8988T (cell line): ENCODE measurements at regions not wholly inside any gene's neighbourhood (a gene's known extent, or its start where the extent isn't known, plus 50 kb on each side); places are given as distances from the start of the nearest gene placed in this dataset.

ENCODE experiments used
- DNase-seq: peaks from one replicate; pipeline ENCODE4 v3.0.0; 2011

- no peak for DNase-seq
These were observed 253.0 kb upstream of the IRX2 start for GRCh38 chr5:3004361-3005080.

GRCh38 chr5:3002230-3002629 lies 250.8 kb upstream of the IRX2 start:
- DNase-seq = no peak

- DNase-seq = no peak
These were observed 249.2 kb upstream of the IRX2 start for GRCh38 chr5:3000631-3001030.

GRCh38 chr5:2999926-3000325 lies 248.4 kb upstream of the IRX2 start:
- DNase-seq = no peak

GRCh38 chr5:2998106-2998505 lies 246.6 kb upstream of the IRX2 start:
- DNase-seq = no peak

- DNase-seq = no peak
These were observed 245.7 kb upstream of the IRX2 start for GRCh38 chr5:2997179-2997578.

- no peak for DNase-seq
These were observed 245.2 kb upstream of the IRX2 start for GRCh38 chr5:2996687-2997086.

- no peak for DNase-seq
These were observed 244.8 kb upstream of the IRX2 start for GRCh38 chr5:2996248-2996647.

- no peak for DNase-seq
These were observed 244.2 kb upstream of the IRX2 start for GRCh38 chr5:2995667-2996066.

- DNase-seq = no peak
These were observed 243.6 kb upstream of the IRX2 start for GRCh38 chr5:2995035-2995434.

GRCh38 chr5:2993771-2994170 lies 242.3 kb upstream of the IRX2 start:
- no peak for DNase-seq

- no peak for DNase-seq
These were observed 241.8 kb upstream of the IRX2 start for GRCh38 chr5:2993301-2993700.

GRCh38 chr5:2992806-2993205 lies 241.3 kb upstream of the IRX2 start:
- no peak for DNase-seq

- no peak for DNase-seq
These were observed 240.4 kb upstream of the IRX2 start for GRCh38 chr5:2991884-2992283.

- DNase-seq = no peak
These were observed 238.0 kb upstream of the IRX2 start for GRCh38 chr5:2989517-2989916.

GRCh38 chr5:2986301-2986700 lies 234.8 kb upstream of the IRX2 start:
- DNase-seq = no peak

- no peak for DNase-seq
These were observed 234.2 kb upstream of the IRX2 start for GRCh38 chr5:2985718-2986117.

- DNase-seq = no peak
These were observed 232.3 kb upstream of the IRX2 start for GRCh38 chr5:2983583-2984300.

GRCh38 chr5:2981652-2982051 lies 230.2 kb upstream of the IRX2 start:
- DNase-seq = no peak

GRCh38 chr5:2981035-2981434 lies 229.6 kb upstream of the IRX2 start:
- no peak for DNase-seq

- DNase-seq = no peak
These were observed 208.8 kb upstream of the IRX2 start for GRCh38 chr5:2960294-2960693.

GRCh38 chr5:2958976-2959375 lies 207.5 kb upstream of the IRX2 start:
- no peak for DNase-seq

GRCh38 chr5:2948875-2949274 lies 197.4 kb upstream of the IRX2 start:
- no peak for DNase-seq

GRCh38 chr5:2946315-2946714 lies 194.8 kb upstream of the IRX2 start:
- DNase-seq = no peak

GRCh38 chr5:2936413-2936812 lies 184.9 kb upstream of the IRX2 start:
- no peak for DNase-seq
